ENCODE measurements at regions not wholly inside any gene's neighbourhood (a gene's known extent, or its start where the extent isn't known, plus 50 kb on each side); places are given as distances from the start of the nearest gene placed in this dataset.

GRCh38 chr3:72093992-72094334 is 309.0 kb upstream of the PROK2 start:
- ATAC-seq: no peak
- POLR2A ChIA-PET: no interaction called here
- TF ChIP-seq SIN3A (IDR thresholded peaks at IDR 0.05; ENCODE audit: borderline replicate concordance, insufficient read depth, low read depth, low read length): no peak
- no peak for TF ChIP-seq POLR2AphosphoS5 (IDR thresholded peaks at IDR 0.05; ENCODE audit: low read depth, low read length)
- TF ChIP-seq REST (IDR thresholded peaks at IDR 0.05; ENCODE audit: insufficient read depth in 1 of 2, low read depth in 2 of 2, low read length in 1 of 2): no peak
- TF ChIP-seq CTCF (IDR thresholded peaks at IDR 0.05): no peak
- no peak for TF ChIP-seq TCF7L2 (IDR thresholded peaks at IDR 0.05; ENCODE audit: low read depth, low read length)
- intact Hi-C loops (cut with micrococcal nuclease; ENCODE audit: unreplicated experiment) (no loop called here), in situ Hi-C loops (cut with HindIII; ENCODE audit: low pct_unique_long_range_greater_than_20kb, low sequenced_read_pairs) (no loop called here)
- CTCF ChIA-PET: no interaction called here
- no peaks in the 10 kb centered on the region for H3K4me1 ChIP-seq (ENCODE audit: control insufficient read depth, insufficient read depth, low read length)
- no peaks in the 10 kb centered on the region for H3K36me3 ChIP-seq (ENCODE audit: control insufficient read depth, insufficient read depth, low read length)
- no peak for DNase-seq (ENCODE audit: low read depth, low spot score)
- H3K4me3 ChIP-seq (ENCODE audit: low read depth in 2 of 2, low read length in 2 of 2): no peak overlapping the region
- no peaks in the 10 kb centered on the region for H3K9me3 ChIP-seq (ENCODE audit: control insufficient read depth, insufficient read depth, low read depth, low read length)
- H3K27me3 ChIP-seq (ENCODE audit: control insufficient read depth, insufficient read depth, low read length): no peaks in the 10 kb centered on the region; the same call in 1 of the 2 replicates
- H3K27ac ChIP-seq (ENCODE audit: low read length): no peak overlapping the region
- no TSS peak for BruUV-seq (replicated peaks)

- no peaks in the 10 kb centered on the region for H3K36me3 ChIP-seq (ENCODE audit: control insufficient read depth, insufficient read depth, low read length)
- in situ Hi-C loops (cut with HindIII; ENCODE audit: low pct_unique_long_range_greater_than_20kb, low sequenced_read_pairs): no loop called here
- TF ChIP-seq POLR2AphosphoS5 (IDR thresholded peaks at IDR 0.05; ENCODE audit: low read depth, low read length) (no peak), TCF7L2 (IDR thresholded peaks at IDR 0.05; ENCODE audit: low read depth, low read length) (no peak), SIN3A (IDR thresholded peaks at IDR 0.05; ENCODE audit: borderline replicate concordance, insufficient read depth, low read depth, low read length) (no peak), CTCF (IDR thresholded peaks at IDR 0.05) (no peak), REST (IDR thresholded peaks at IDR 0.05; ENCODE audit: insufficient read depth in 1 of 2, low read depth in 2 of 2, low read length in 1 of 2) (no peak)
Observed at GRCh38 chr3:72093270-72093991, 308.5 kb upstream of the PROK2 start.

More at GRCh38 chr3:72093270-72093991, 308.5 kb upstream of the PROK2 start:
- no peak for DNase-seq (ENCODE audit: low read depth, low spot score)
- Histone ChIP-seq H3K27me3 (ENCODE audit: control insufficient read depth, insufficient read depth, low read length) (no peaks in the 10 kb centered on the region; the same call in 1 of the 2 replicates), H3K9me3 (ENCODE audit: control insufficient read depth, insufficient read depth, low read depth, low read length) (no peaks in the 10 kb centered on the region), H3K4me3 (ENCODE audit: low read depth in 2 of 2, low read length in 2 of 2) (no peak overlapping the region), H3K27ac (ENCODE audit: low read length) (no peak overlapping the region), H3K4me1 (ENCODE audit: control insufficient read depth, insufficient read depth, low read length) (no peaks in the 10 kb centered on the region)
- ChIA-PET POLR2A (no interaction called here), CTCF (no interaction called here)
- intact Hi-C loops (cut with micrococcal nuclease; ENCODE audit: unreplicated experiment): no loop called here
- no peak for ATAC-seq
- no TSS peak for BruUV-seq (replicated peaks)
